Hepatocyte (in vitro differentiated cells): ENCODE measurements at regions not wholly inside any gene's neighbourhood (a gene's known extent, or its start where the extent isn't known, plus 50 kb on each side); places are given as distances from the start of the nearest gene placed in this dataset.

ENCODE experiments used
- CTCF ChIP-seq: fragments of 200-600 bp; sonication (generic); IDR thresholded peaks from 2 replicates; pipeline ENCODE4 v1.5.1; 2016; ENCODE audit warnings: antibody characterized with exemption, mild to moderate bottlenecking; ENCODE audit not compliant: poor library complexity
- EZH2 ChIP-seq: fragments of 200-600 bp; sonication (generic); IDR thresholded peaks from 2 replicates; pipeline ENCODE4 v1.6.1; 2016; ENCODE audit warnings: antibody characterized with exemption, mild to moderate bottlenecking, borderline replicate concordance

GRCh38 chr2:41743324-41743723 lies 304.5 kb upstream of the PKDCC start:
- TF ChIP-seq CTCF (no peak), EZH2 (no peak)
